ENCODE measurements at regions not wholly inside any gene's neighbourhood (a gene's known extent, or its start where the extent isn't known, plus 50 kb on each side); places are given as distances from the start of the nearest gene placed in this dataset.
A peak's percentile ranks its signal among the peaks of the same experiment; 100 is the strongest.

DNA sequence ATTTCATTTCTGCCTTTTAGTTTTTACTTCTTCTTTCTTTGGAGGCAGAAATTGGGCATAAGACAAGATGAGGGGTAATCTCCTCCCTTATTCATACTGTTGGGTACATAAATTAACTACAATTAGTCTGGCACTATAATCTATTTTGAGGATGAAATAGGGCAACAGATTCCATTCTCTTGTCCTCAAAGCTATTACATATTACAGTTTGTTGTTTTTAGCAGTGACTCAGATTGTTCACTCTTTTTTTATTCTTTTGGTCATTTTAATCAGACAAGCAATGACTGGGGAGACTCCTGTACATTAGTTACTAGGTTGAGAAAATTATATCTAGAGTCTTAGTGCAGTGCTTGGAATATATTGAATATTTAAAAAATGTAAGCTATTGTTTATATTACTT, 556.0 kb downstream of the OTOL1 start:
- Histone ChIP-seq H3K36me3 (ENCODE audit: control insufficient read depth, insufficient read depth, low read length) (no peaks in the 10 kb centered on the region), H4K8ac (ENCODE audit: low read depth, low read length) (no peak overlapping the region), H3K56ac (ENCODE audit: low read length) (no peak overlapping the region), H3K9ac (ENCODE audit: low read length) (no peak overlapping the region), H3K4me2 (ENCODE audit: low read length) (no peak overlapping the region), H3K27me3 (ENCODE audit: insufficient read depth, low read length, poor library complexity) (no peaks in the 10 kb centered on the region), H2AK5ac (ENCODE audit: low read length) (no peak overlapping the region), H4K5ac (ENCODE audit: low read length) (no peak overlapping the region), H3K18ac (ENCODE audit: low read length) (no peak overlapping the region), H3K79me2 (ENCODE audit: control insufficient read depth, insufficient read depth, low read length) (no peaks in the 10 kb centered on the region), H2BK120ac (ENCODE audit: low read depth, low read length) (no peak overlapping the region), H3K4me1 (ENCODE audit: control insufficient read depth, low read depth, low read length) (no peaks in the 10 kb centered on the region), H3K27ac (ENCODE audit: low read depth, low read length) (no peak overlapping the region), H3K4ac (ENCODE audit: low read depth, low read length) (no peak overlapping the region), H2BK15ac (replicated peaks; ENCODE audit: low read depth) (no peak overlapping the region), H2BK5ac (ENCODE audit: low read length) (no peak overlapping the region), H3K79me1 (ENCODE audit: low read length) (no peaks in the 10 kb centered on the region), H3K4me3 (ENCODE audit: low read length) (no peak overlapping the region), H3K23ac (ENCODE audit: low read length) (no peak overlapping the region)
- DNase-seq, result no peak

DNA sequence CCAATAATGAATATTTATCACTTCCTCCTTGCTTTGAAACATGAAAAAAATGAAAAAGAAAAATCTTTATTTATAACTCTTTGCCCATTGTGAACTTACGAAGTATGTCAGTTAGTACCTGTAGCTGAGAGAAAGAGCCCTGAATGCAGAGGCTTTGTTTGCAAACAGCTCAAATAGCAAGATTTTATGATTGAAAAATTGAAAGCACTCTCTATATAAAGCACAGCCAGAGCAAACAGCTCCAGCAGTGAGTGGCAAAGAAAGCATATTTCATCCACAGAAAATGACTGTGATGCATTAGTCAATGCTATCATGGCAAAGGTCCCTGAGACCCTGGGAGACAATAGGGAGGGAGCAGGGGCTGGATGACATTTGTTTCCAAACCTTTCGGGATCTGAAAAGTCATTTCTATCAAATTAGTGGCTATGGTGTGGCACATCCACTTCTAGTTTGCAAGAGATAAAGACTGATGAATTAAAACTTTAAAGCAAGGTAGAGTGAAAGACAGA, 576.1 kb downstream of the OTOL1 start:
- H4K5ac ChIP-seq (ENCODE audit: low read length), result no peak overlapping the region
- no peak overlapping the region for H2BK15ac ChIP-seq (replicated peaks; ENCODE audit: low read depth)
- no peak overlapping the region for H2AK5ac ChIP-seq (ENCODE audit: low read length)
- H3K27me3 ChIP-seq (ENCODE audit: insufficient read depth, low read length, poor library complexity), result no peaks in the 10 kb centered on the region
- WGBS (ENCODE audit: extremely low coverage, insufficient coverage, low lambda C conversion rate), result no CpG with 5 or more reads among the region's 2 CpGs
- no peak overlapping the region for H3K9ac ChIP-seq (ENCODE audit: low read length)
- no peak overlapping the region for H3K27ac ChIP-seq (ENCODE audit: low read depth, low read length)
- DNase-seq, result no peak
- H3K36me3 ChIP-seq (ENCODE audit: control insufficient read depth, insufficient read depth, low read length), result no peaks in the 10 kb centered on the region
- no peak overlapping the region for H3K56ac ChIP-seq (ENCODE audit: low read length)
- no peaks in the 10 kb centered on the region for H3K4me1 ChIP-seq (ENCODE audit: control insufficient read depth, low read depth, low read length)
- H3K23ac ChIP-seq (ENCODE audit: low read length), result no peak overlapping the region
- no peak overlapping the region for H3K18ac ChIP-seq (ENCODE audit: low read length)
- no peaks in the 10 kb centered on the region for H3K79me1 ChIP-seq (ENCODE audit: low read length)
- no peak overlapping the region for H3K4me3 ChIP-seq (ENCODE audit: low read length)
- no peak overlapping the region for H3K4ac ChIP-seq (ENCODE audit: low read depth, low read length)
- no peak overlapping the region for H2BK5ac ChIP-seq (ENCODE audit: low read length)
- H4K8ac ChIP-seq (ENCODE audit: low read depth, low read length), result no peak overlapping the region
- no peaks in the 10 kb centered on the region for H3K79me2 ChIP-seq (ENCODE audit: control insufficient read depth, insufficient read depth, low read length)
- H3K4me2 ChIP-seq (ENCODE audit: low read length), result no peak overlapping the region
- no peak overlapping the region for H2BK120ac ChIP-seq (ENCODE audit: low read depth, low read length)

GRCh38 chr3:162073422-162073975, 576.9 kb downstream of the OTOL1 start:
- Histone ChIP-seq H3K4me2 (ENCODE audit: low read length) (no peak overlapping the region), H3K27me3 (ENCODE audit: insufficient read depth, low read length, poor library complexity) (no peaks in the 10 kb centered on the region), H2BK15ac (replicated peaks; ENCODE audit: low read depth) (no peak overlapping the region), H3K4me3 (ENCODE audit: low read length) (no peak overlapping the region), H2BK120ac (ENCODE audit: low read depth, low read length) (no peak overlapping the region), H3K36me3 (ENCODE audit: control insufficient read depth, insufficient read depth, low read length) (no peaks in the 10 kb centered on the region), H2AK5ac (ENCODE audit: low read length) (no peak overlapping the region), H3K27ac (ENCODE audit: low read depth, low read length) (no peak overlapping the region), H4K5ac (ENCODE audit: low read length) (no peak overlapping the region), H3K79me2 (ENCODE audit: control insufficient read depth, insufficient read depth, low read length) (no peaks in the 10 kb centered on the region), H3K56ac (ENCODE audit: low read length) (no peak overlapping the region), H3K18ac (ENCODE audit: low read length) (no peak overlapping the region), H3K79me1 (ENCODE audit: low read length) (no peaks in the 10 kb centered on the region), H4K8ac (ENCODE audit: low read depth, low read length) (no peak overlapping the region), H3K4ac (ENCODE audit: low read depth, low read length) (no peak overlapping the region), H3K9ac (ENCODE audit: low read length) (no peak overlapping the region), H3K4me1 (ENCODE audit: control insufficient read depth, low read depth, low read length) (no peaks in the 10 kb centered on the region), H2BK5ac (ENCODE audit: low read length) (no peak overlapping the region), H3K23ac (ENCODE audit: low read length) (no peak overlapping the region)
- WGBS (ENCODE audit: extremely low coverage, insufficient coverage, low lambda C conversion rate), result no CpG with 5 or more reads among the region's 4 CpGs
- DNase-seq, result no peak

DNA sequence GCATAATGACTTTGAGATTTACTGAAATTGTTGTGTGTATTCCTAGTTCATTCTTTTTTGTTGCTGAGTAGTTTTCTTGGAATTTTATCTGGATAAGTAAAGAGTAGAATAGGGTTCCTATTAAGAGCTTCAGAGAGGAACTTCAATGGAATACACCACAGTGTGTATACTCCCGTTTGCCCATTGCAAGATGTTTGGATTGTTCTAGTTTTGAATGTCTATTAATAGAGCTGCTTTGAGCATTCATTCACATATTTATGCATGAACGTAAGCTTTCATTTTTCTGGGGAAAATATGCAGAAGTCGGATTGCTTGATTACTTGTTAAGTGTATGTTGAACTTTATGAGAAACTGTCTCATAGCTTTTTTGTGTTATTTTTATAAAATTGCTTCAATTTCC, 580.5 kb downstream of the OTOL1 start:
- no peak overlapping the region for H3K4ac ChIP-seq (ENCODE audit: low read depth, low read length)

GRCh38 chr3:162082516-162082915, 585.9 kb downstream of the OTOL1 start:
- no peaks in the 10 kb centered on the region for H3K79me1 ChIP-seq (ENCODE audit: low read length)
- no peak overlapping the region for H3K27ac ChIP-seq (ENCODE audit: low read depth, low read length)
- WGBS (ENCODE audit: extremely low coverage, insufficient coverage, low lambda C conversion rate), result no CpG with 5 or more reads among the region's 5 CpGs

More for the DNA sequence above, 580.5 kb downstream of the OTOL1 start:
- H3K4me2 ChIP-seq (ENCODE audit: low read length), result no peak overlapping the region
- H4K8ac ChIP-seq (ENCODE audit: low read depth, low read length), result no peak overlapping the region
- H3K79me2 ChIP-seq (ENCODE audit: control insufficient read depth, insufficient read depth, low read length), result no peaks in the 10 kb centered on the region
- no peak overlapping the region for H2BK5ac ChIP-seq (ENCODE audit: low read length)
- no peaks in the 10 kb centered on the region for H3K79me1 ChIP-seq (ENCODE audit: low read length)
- H3K4me1 ChIP-seq (ENCODE audit: control insufficient read depth, low read depth, low read length), result no peaks in the 10 kb centered on the region
- WGBS (ENCODE audit: extremely low coverage, insufficient coverage, low lambda C conversion rate), result no CpG with 5 or more reads among the region's 3 CpGs
- no peak overlapping the region for H3K4me3 ChIP-seq (ENCODE audit: low read length)
- H2AK5ac ChIP-seq (ENCODE audit: low read length), result no peak overlapping the region
- no peak overlapping the region for H2BK15ac ChIP-seq (replicated peaks; ENCODE audit: low read depth)
- H2BK120ac ChIP-seq (ENCODE audit: low read depth, low read length), result no peak overlapping the region
- H3K23ac ChIP-seq (ENCODE audit: low read length), result no peak overlapping the region
- H3K9ac ChIP-seq (ENCODE audit: low read length), result no peak overlapping the region
- no peak overlapping the region for H3K56ac ChIP-seq (ENCODE audit: low read length)
- DNase-seq, result no peak
- H3K27ac ChIP-seq (ENCODE audit: low read depth, low read length), result no peak overlapping the region
- no peaks in the 10 kb centered on the region for H3K27me3 ChIP-seq (ENCODE audit: insufficient read depth, low read length, poor library complexity)
- no peak overlapping the region for H4K5ac ChIP-seq (ENCODE audit: low read length)
- no peaks in the 10 kb centered on the region for H3K36me3 ChIP-seq (ENCODE audit: control insufficient read depth, insufficient read depth, low read length)
- H3K18ac ChIP-seq (ENCODE audit: low read length), result no peak overlapping the region

DNA sequence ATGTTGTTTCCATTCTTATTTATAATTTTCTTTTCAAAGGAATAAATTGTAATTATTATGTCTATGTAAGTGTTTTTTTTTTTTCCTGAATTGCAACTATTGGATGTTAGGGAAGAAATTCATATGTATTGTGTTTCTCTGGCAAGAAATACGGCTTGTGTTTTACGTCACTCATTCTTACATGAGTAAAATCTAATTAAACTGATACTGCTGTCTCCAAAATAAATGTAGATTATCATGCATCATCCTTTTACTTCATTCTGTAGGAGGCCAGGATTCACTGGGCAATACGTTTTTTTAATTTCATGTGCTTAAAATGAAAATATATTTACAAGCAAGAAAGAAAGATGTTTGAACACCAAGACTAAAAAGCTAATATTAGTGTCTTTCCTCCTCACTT, 590.8 kb downstream of the OTOL1 start:
- no peak overlapping the region for H3K23ac ChIP-seq (ENCODE audit: low read length)
- no peak overlapping the region for H3K18ac ChIP-seq (ENCODE audit: low read length)
- H3K27me3 ChIP-seq (ENCODE audit: insufficient read depth, low read length, poor library complexity), result no peaks in the 10 kb centered on the region
- no peak overlapping the region for H2BK5ac ChIP-seq (ENCODE audit: low read length)
- H3K9ac ChIP-seq (ENCODE audit: low read length), result no peak overlapping the region
- H3K79me1 ChIP-seq (ENCODE audit: low read length), result no peaks in the 10 kb centered on the region
- H3K27ac ChIP-seq (ENCODE audit: low read depth, low read length), result no peak overlapping the region
- no peaks in the 10 kb centered on the region for H3K4me1 ChIP-seq (ENCODE audit: control insufficient read depth, low read depth, low read length)
- no peak overlapping the region for H2AK5ac ChIP-seq (ENCODE audit: low read length)
- H3K4me3 ChIP-seq (ENCODE audit: low read length), result no peak overlapping the region
- H3K36me3 ChIP-seq (ENCODE audit: control insufficient read depth, insufficient read depth, low read length), result no peaks in the 10 kb centered on the region
- H3K56ac ChIP-seq (ENCODE audit: low read length), result no peak overlapping the region
- no peak for DNase-seq
- H3K4me2 ChIP-seq (ENCODE audit: low read length), result no peak overlapping the region
- H4K8ac ChIP-seq (ENCODE audit: low read depth, low read length), result no peak overlapping the region
- no peak overlapping the region for H3K4ac ChIP-seq (ENCODE audit: low read depth, low read length)
- no peak overlapping the region for H4K5ac ChIP-seq (ENCODE audit: low read length)
- H3K79me2 ChIP-seq (ENCODE audit: control insufficient read depth, insufficient read depth, low read length), result no peaks in the 10 kb centered on the region
- H2BK15ac ChIP-seq (replicated peaks; ENCODE audit: low read depth), result no peak overlapping the region
- no peak overlapping the region for H2BK120ac ChIP-seq (ENCODE audit: low read depth, low read length)
- WGBS (ENCODE audit: extremely low coverage, insufficient coverage, low lambda C conversion rate), result no CpG with 5 or more reads among the region's 3 CpGs

More at GRCh38 chr3:162082516-162082915, 585.9 kb downstream of the OTOL1 start:
- Histone ChIP-seq H3K18ac (ENCODE audit: low read length) (no peak overlapping the region), H3K36me3 (ENCODE audit: control insufficient read depth, insufficient read depth, low read length) (no peaks in the 10 kb centered on the region), H4K5ac (ENCODE audit: low read length) (no peak overlapping the region), H3K4me3 (ENCODE audit: low read length) (no peak overlapping the region), H3K9ac (ENCODE audit: low read length) (no peak overlapping the region), H3K4me2 (ENCODE audit: low read length) (no peak overlapping the region), H2BK5ac (ENCODE audit: low read length) (no peak overlapping the region), H3K4ac (ENCODE audit: low read depth, low read length) (no peak overlapping the region), H2AK5ac (ENCODE audit: low read length) (no peak overlapping the region), H3K27me3 (ENCODE audit: insufficient read depth, low read length, poor library complexity) (no peaks in the 10 kb centered on the region), H2BK15ac (replicated peaks; ENCODE audit: low read depth) (no peak overlapping the region), H3K79me2 (ENCODE audit: control insufficient read depth, insufficient read depth, low read length) (no peaks in the 10 kb centered on the region), H3K23ac (ENCODE audit: low read length) (no peak overlapping the region), H2BK120ac (ENCODE audit: low read depth, low read length) (no peak overlapping the region), H3K4me1 (ENCODE audit: control insufficient read depth, low read depth, low read length) (no peaks in the 10 kb centered on the region), H4K8ac (ENCODE audit: low read depth, low read length) (no peak overlapping the region), H3K56ac (ENCODE audit: low read length) (no peak overlapping the region)
- DNase-seq, result peak; percentile 10
